ENCODE measurements at regions not wholly inside any gene's neighbourhood (a gene's known extent, or its start where the extent isn't known, plus 50 kb on each side); places are given as distances from the start of the nearest gene placed in this dataset.
"Not testable (repeated sequence)": the region's sequence is repeated elsewhere in the genome, so short reads cannot be mapped to it uniquely, and the experiment has no call there.

DNA sequence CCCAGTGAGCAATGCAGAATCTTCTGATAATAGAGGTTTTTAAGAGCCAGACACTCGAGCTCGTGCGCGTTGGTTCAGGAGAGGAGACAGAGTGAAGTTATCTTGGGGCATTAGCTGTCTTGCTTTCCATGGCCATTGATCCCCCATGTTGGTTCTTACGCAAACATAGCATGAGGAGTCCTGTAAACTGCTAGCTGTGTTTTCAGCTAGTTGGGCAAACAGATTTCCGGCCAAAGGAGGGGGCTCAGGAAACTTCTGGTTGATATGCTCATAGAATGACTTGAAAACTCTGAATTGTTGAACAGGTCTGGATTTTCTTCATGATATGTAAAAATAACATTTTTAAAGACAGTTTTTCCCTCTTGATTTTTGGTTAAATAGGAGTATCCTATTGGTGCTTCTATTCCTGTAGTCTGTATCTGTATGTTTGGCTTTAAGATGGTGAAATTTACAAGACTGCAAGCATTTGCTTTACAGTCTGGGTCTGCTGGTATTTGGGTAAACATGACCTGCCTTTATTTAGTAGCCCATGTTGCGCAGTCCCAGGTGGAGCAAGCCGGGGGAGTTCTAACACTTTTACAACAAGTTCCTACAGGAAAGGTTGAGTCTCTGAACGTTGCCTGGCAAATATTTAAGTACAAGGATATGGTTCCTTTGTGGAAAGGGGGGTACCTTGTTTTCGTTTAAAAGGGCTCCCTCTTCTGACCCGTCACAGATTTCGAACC, 218.4 kb upstream of the KCND2 start:
- DNase-seq, result no peak

DNA sequence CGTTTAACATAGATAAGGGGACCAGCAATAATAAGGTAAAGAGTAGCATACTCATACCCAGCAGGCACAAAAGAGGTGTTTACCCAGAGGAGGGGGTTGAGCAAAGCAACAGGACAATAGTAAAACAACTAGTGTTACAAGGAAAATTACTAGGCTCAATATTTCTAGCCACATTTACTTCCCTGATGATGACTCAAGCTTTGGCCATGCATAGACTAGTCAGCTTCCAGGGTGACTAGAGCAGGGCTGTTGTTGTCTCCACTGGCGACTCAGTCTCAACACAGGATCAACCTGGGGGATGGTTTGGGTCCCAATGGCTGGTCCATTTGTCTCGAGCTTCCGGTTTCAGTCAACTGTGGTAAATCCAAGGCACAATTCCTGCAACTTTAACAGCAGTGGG, 217.7 kb upstream of the KCND2 start:
- no peak for DNase-seq

DNA sequence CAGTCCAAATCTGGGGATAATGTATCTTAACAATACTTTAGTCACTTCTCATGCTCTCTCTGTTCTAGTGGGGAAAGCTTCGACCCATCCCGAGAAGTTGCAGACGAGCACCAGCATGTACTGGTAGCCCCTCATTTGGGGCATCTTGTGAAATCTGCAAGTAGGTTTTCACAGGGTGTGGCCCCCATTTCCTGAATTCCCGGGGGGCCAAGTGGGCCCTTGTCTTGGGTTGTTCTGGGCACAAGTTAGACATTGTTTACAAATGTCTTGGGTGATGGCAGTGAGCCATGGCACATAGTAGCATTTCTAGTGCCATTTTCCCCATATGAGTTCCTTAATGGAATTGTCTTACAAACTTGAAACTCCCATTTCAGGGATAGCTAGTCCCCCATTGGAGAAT, 216.7 kb upstream of the KCND2 start:
- DNase-seq, result no peak

DNA sequence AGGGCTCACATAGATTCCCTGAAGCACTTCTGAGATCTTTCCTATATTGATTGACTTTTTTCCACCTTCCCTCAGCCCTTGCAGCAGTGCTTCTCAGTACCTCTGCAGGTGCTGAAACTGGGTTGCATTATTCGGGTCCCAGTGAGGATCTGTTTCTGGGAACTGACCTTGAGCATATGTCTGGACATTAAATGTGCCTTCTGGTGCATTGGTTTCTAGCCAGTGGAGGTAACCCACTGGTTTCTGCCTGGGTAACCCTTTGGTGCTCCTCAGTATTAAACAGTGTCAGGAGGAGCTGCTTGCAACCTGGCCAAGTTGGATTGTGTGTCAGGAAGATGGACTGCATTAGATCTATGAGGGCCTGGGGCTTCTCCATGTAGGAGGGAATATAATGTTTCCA, 213.3 kb upstream of the KCND2 start:
- no peak for DNase-seq

DNA sequence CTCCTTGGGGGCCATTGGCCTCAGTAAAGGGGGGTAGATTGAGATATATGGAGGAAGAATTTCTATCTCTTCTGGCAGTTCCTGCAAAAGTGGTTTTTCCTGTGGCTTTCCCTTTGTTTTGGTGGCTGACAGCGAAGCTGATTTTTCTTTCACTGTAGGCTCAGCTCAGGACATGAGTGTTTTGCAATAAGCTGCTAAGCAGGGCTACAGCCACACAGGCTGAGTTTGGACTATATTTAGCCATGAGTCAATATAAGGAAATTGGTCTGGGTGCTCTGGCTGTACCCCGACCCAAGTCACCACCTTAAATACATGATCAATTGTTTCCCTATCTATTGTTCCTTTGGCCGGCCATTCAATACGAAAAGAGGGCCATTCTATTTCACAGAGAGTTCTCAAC, 212.7 kb upstream of the KCND2 start:
- DNase-seq, result no peak

DNA sequence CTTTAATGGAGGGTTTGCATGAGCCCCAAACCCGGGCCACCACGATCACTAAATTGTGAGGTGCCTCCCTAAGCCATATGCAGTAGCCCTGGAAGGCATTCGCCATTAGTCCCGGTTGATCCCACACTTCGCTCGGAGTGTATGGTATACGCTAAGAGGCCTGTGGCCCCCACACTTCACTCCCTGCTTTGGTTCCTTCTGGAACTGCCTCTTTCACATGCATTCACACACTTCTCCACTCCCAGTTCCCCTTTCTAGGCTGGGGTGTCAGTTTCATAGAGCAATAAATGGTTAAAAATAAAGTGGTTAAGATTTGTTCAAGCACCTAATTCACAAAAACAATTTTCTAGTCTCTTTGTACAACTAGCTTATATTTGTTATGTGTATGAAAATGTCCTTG, 212.1 kb upstream of the KCND2 start:
- DNase-seq, result no peak

DNA sequence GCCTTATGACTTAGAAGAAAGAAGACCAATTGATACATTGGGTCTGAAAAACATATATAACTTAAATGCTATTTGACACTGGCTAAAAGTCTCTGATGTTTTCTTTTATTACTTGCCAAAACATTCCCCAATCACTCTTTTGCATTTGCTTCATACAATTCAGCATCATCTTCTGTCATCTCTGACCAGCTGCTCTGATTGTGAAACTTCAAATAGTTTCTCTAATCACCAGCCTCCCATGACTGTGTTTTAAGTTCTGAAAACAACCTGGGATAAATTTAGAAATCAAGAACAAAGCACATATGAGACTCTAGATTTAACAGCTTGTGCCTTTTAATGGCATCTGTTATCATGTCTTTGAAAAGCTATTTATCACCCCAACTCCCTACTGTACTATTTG, 208.4 kb upstream of the KCND2 start:
- no peak for DNase-seq

DNA sequence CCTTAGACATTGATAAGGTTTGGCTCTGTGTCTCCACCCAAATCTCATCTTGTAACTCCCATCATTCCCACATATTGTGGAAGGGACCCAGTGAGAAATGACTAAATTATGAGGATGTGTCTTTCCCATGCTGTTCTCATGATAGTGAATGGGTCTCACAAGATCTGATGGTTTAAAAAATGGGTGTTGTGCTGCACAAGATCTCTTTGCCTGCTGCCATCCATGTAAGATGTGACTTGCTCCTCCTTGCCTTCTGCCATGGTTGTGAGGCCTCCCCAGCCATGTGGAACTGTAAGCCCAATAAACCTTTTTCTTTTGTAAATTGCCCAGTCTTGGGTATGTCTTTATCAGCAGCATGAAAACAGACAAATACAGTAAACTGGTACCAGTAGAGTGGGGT, 206.1 kb upstream of the KCND2 start:
- DNase-seq, result not testable (repeated sequence)

DNA sequence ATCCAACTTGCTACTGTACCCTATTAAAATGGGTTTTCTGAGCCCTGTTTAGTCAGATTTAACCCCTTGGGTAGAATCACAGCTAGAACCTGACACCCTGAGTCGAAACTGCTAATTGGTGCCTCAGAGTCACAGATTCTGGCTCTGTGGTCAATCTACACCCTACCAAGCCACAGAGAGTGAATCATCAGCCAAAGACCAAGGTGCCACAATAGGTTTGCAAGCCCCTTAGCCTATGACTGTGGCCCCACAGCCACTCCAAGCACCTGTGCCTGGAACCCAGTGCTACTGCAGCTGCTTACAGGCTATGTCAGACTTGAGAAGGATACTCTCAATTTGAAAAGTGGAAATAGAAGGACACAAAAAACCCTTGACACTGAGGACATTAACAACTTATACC, 202.8 kb upstream of the KCND2 start:
- no peak for DNase-seq

DNA sequence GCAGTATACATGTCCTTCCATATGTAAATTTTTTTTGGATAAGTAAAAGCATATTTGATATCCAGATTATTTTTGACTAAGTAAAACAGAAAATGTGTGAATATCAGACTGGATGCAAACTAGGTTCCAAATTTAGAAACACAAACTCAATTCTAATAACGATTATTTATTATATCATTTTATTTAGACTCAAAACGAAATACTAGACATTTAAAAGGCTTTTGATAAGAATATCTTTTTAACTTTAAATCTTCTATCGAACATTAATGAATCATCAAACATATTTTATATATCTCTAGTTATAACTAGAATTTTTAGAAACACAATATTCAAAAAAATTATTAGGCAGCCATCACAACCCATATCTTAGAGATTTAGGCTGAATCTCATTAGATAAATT, 195.2 kb upstream of the KCND2 start:
- DNase-seq, result no peak

DNA sequence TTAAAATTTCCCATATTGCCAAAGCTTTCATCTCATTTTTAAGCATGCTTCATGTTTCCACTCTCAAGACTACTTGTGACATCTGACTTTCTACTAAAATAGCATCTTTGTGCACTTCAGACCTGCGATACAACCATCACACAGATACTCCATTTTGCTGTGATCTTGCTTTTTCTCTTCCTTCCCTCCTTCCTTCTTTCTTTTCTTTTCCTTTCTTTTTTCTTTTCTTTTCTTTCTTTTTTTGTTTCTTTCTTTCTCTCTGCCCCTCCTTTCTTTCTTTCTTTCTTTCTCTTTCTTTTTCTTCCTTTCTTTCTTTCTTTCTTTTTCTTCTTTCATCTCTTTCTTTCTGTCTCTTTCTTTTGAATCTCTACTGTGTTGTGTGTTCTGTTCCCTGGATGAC, 194.0 kb upstream of the KCND2 start:
- peak; percentile 1 for DNase-seq

DNA sequence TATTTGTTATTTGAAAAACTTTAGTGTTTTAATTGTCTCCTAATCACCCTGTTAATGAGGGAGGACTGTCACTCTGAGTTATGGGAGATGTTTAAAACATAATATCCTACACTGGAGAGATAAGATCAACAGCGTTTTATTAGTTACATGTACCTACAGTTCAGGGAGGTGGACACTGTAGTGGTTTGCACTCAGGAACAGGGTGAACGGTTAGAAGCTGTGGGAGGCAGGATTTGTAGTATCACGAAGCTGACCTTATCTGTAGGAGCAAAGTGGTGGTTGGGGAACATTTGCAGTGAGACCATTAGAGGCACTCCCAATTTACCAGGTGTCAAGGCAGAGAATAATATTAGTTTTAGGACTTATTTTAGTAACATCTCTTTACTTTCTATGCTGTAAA, 193.3 kb upstream of the KCND2 start:
- peak; percentile 32 for DNase-seq

DNA sequence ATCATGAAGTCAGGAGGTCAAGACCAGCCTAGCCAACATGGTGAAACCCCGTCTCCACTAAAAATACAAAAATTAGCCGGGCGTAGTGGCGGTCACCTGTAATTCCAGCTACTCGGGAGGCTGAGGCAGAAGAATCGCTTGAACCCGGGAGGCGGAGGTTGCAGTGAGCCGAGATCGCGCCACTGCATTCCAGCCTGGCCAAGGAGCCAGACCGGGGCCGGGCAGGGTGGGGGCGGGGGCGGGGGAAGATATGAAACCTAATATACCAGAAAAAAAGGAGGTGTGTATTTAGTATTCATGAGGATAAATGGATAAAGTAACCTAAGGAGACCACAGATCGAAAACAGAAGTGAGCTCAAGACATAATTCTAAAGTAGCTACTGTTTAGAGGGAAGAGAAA, 186.5 kb upstream of the KCND2 start:
- not testable (repeated sequence) for DNase-seq

DNA sequence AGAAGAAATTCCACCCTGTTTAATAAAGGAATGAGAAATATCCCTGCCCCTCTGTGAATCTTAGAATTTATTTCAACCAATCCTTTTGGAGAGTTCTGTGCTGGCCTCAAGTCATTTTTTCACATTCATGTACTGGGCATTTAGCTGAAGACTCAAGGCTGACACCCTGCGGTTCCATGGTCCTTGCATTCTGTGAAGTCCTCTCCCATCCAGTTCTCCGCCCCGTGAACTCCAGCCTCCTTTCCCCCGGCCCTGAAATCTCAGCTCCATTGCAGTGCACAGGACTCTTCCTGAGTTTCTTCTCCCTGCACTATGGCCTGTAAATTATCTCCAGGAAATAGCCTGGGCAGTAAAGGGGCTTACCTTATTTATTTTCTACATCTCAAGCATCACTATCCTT, 183.0 kb upstream of the KCND2 start:
- DNase-seq, result peak; percentile 40

DNA sequence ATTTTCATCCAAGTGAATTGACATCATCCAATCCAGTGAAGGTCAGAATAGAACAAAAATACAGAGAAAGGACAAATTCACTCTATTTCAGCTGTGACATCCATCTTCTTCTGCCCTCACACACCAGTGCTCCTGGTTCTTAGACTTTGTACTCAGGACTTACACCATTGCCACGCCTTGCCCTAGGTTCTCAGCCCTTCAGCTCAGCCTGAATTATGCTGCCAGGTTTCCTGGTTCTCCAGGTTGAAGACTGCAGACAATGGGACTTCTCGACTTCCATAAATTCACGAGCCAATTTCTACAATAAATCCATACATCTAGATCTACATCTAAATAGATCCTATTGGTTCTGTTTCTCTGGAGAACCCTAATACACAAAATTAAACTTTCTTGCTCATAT, 181.2 kb upstream of the KCND2 start:
- DNase-seq, result no peak

DNA sequence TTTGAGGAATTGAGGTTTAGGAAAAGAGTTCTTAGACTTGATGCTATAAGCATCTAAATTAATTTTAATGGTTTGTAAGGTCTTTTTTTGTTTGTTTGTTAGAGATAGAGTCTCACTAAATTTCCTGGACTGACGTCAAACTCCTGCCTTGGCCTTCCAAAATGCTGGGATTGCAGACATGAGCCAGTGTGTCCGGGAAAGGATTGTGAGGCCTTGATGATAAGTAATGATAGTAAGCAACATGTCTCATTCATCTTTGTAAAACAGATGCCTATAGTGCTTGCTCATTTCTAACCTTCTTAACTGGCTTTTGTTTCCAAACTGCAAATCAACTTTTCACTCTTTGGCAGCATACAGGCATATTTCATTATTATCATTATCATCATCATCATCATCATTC, 176.0 kb upstream of the KCND2 start:
- DNase-seq, result no peak

DNA sequence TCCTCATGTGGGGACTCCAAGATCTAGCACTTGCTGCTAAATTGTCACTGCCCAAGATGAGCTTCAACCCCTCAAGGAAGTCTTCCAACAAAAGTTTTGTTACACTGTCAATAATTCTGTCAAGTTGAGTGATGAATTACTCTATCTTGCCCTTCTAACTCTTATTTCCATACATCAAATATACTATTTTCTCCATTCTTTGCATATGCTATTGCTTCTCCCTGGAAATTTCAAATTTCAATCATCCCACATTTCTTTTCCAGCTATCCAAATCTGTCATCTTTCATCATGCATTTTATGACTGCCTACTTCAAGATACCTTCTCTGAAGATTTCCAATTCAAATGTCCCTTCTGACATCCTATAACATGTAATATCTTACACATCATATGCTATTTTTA, 175.2 kb upstream of the KCND2 start:
- DNase-seq, result no peak

DNA sequence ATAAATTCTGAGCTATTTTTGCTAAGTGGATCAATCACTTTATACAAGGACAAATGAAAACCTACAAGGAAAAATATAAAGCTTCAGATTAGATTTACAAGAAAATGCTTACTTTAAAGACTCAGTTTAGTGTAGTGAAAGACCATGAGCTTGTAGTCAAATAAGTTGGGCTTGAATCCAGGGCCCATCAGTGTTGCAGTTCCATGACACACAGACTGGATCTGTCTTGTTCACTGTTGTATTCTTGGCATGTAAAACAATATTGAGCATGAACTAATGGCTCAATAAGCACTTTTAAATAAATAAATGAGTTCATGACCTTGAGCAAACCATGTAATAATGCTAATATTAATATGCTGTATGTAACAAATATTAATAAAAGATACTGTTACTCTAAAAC, 164.6 kb upstream of the KCND2 start:
- DNase-seq, result no peak

DNA sequence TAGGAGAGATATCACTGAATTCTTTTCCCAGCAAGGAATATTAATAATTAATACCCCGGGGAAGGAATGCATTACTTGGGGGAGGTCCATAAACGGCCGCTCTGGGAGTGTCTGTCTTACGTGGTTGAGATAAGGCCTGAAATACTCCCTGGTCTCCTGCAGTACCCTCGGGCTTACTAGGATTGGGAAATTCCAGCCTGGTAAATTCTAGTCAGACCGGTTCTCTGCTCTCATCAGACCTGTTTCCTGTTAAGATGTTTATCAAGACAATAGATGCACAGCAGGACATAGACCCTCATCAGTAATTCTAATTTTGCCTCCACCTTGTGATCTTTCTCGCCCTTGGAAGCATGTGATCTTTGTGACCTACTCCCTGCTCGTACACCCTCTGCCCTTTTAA, 162.8 kb upstream of the KCND2 start:
- no peak for DNase-seq

DNA sequence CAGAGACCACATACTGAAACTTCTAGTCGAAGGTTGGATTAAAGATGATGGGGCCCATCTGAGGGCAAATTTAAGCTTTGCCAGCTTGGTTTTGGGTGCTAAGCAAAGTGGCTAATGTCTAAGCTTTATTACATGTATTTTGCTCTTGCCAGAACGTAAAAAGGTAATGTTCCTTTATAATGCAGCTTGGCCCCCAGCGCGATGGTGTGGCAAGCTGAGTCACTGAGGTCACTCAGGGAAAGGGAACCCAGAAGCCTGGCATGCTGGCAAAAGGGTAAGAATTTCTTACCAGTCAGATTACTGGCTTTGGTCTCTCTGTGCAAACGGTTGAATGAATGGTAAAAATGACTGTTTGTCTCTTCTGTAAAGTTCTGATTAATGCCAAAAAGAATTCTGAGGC, 158.3 kb upstream of the KCND2 start:
- no peak for DNase-seq

DNA sequence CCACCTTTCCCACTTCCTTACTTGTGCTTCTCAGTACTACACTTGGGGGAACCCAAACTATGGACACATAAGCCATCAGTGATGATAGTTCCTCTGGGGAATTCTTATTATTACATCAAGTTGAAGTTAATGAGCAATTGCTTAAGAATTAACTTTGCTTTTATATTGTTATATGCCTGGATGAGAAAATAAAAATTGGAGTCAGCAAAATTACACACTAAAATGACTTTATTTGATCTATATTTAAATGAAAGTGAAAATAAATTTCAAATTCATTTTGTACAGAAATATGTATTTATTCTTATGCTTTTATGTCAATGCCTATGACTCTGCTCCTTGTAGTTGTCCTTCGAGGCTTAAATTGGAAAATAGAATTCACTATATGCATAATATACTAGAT, 149.4 kb upstream of the KCND2 start:
- DNase-seq, result no peak

DNA sequence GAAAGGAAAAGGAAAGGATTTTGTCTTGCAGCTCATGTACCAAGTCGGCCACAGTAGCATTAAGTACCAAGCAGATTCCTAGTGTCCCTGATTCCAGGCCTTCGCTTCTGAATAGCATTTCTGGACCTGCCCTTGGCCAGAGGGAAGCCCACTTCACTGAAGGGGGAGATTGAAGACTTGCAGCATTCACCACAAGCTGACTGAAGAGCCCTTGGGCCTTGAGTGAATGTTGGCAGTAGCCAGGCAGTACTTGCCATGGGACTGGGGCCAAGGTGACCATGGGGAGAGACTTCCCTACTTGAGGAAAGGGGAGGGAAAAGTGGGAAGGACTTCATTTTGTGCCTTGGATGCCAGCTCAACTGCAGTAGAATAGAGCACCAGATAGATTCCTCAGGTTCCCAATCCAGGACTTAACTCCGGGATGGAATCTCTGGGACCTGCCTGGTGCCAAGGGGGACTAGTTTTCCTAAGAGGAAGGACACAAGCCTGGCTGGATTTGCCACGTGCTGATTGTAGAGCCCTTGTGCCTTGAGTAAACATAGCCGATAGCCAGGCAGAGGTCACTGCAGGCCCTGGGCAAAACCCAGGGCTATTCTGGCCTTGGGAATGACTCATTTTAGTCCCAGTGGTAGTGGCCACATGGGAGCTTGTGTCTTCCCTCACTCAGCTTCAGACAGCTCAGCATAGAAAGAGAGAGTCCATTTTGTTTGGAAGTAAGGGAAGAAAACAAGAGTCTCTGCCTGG, 141.7 kb upstream of the KCND2 start:
- no peak for DNase-seq

DNA sequence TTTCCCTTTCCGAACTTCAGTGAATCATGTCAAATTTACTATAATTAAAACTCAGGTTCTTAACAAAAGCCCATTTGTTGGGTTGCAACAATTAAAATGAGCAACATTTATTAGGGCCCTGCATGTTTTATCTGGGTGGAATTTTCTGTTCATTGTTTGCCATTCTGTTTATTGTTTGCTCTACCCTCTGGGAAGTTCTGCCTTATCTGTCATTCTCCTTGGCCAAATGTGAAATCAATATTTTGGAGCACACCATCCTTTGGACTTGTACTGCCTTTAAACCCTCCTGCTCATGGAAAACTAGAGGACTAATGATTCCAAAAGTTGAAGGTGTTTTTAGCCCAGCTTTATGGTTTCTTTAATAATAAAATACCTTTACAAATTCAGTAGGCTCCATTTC, 134.5 kb upstream of the KCND2 start:
- no peak for DNase-seq

DNA sequence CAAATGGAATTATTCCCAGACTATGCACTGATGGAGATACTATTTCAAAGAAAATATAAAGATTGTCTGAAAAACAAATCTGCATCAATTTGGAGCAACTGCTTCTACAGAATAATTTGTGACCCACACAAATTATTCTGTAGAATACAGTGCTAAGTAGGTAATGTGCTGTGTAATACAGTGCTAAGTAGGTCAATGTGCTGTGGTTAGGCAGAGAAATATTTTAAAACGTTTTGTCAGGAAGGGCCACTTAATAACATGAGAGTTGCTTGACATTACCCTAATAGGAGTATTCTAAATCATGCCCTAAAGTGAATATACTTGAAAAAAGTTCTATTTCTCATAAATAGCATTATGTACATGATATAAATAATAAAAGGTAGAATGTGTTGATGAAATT, 116.5 kb upstream of the KCND2 start:
- no peak for DNase-seq

DNA sequence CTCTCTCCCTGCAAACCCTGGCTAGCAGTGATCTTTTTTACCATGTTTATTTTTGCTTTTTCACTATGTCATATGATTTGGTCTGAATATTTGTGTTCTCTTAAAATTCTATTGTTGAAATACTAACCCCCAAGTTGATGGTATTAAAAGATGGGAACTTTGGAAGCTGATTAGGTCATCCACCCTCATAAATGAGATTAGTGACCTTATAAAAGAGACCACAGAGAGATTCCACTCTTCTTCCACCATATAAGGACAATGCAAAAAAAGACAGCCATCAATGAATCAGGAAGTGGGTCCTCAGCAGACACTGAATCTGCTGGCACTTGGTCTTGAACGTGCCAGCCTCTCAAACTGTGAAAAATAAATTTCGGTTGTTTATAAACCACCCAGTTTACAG, 112.8 kb upstream of the KCND2 start:
- no peak for DNase-seq
